Mucosa of rectum (tissue), 2 donors: ENCODE measurements at regions not wholly inside any gene's neighbourhood (a gene's known extent, or its start where the extent isn't known, plus 50 kb on each side); places are given as distances from the start of the nearest gene placed in this dataset.
"Not testable (repeated sequence)": the region's sequence is repeated elsewhere in the genome, so short reads cannot be mapped to it uniquely, and the experiment has no call there.

Experiments
- H3K27ac ChIP-seq, 2 donors: one replicate each; pipeline ENCODE4 v1.7.0; 2013; ENCODE audit warnings: inconsistent platforms in 2 of 2, low read depth in 2 of 2, low read length in 2 of 2
- H3K27me3 ChIP-seq, 2 donors: one replicate each; pipeline ENCODE4 v1.7.0; 2013; ENCODE audit warnings: low read length in 2 of 2; ENCODE audit not compliant: control insufficient read depth in 2 of 2, insufficient read depth in 2 of 2
- H3K36me3 ChIP-seq, 2 donors: one replicate each; pipeline ENCODE4 v1.7.0; 2013; ENCODE audit warnings: low read length in 2 of 2; ENCODE audit not compliant: control insufficient read depth in 2 of 2, insufficient read depth in 2 of 2
- H3K4me1 ChIP-seq, 2 donors: one replicate each; pipeline ENCODE4 v1.7.0; 2013; ENCODE audit warnings: low read length in 2 of 2, mild to moderate bottlenecking in 1 of 2; ENCODE audit not compliant: control insufficient read depth in 2 of 2, insufficient read depth in 2 of 2
- H3K4me3 ChIP-seq, 2 donors: one replicate each; pipeline ENCODE4 v1.7.0; 2013; ENCODE audit warnings: low read length in 2 of 2
- H3K9ac ChIP-seq, 2 donors: one replicate each; pipeline ENCODE4 v1.7.0; 2013; ENCODE audit warnings: low read length in 2 of 2, low read depth in 1 of 2, mild to moderate bottlenecking in 1 of 2
- H3K9me3 ChIP-seq, 2 donors: one replicate each; pipeline ENCODE4 v1.7.0; 2013; ENCODE audit warnings: low read length in 2 of 2; ENCODE audit not compliant: control insufficient read depth in 2 of 2
- donor health status: healthy.
- donor health status: Normal muscosa, but diverticular disease.

DNA sequence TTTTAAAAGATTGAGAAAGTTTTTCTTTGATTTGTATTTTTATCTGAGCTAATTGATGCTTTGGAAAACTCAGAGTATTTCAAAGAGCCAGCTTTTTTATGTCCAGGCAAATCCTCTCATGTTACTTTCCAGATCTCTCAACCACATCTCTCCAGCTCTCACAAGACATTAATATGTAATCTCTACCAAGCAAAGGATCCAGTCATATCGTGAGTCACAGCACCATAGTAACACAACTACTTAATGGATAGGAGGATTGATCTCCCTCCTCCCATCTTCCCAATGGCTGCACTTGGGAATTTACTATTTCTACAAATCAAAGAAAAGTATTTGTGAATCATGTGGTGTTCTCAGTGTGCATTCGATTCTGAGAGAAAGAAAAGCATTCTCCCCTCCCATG, 63.3 kb downstream of the POU4F1 start:
- H3K4me1 ChIP-seq = no peaks in the 10 kb centered on the region
- no peak overlapping the region for H3K4me3 ChIP-seq
- H3K9ac ChIP-seq = no peak overlapping the region
- no peaks in the 10 kb centered on the region for H3K27me3 ChIP-seq
- H3K27ac ChIP-seq = no peak overlapping the region
- no peaks in the 10 kb centered on the region for H3K36me3 ChIP-seq
- H3K9me3 ChIP-seq = no peaks in the 10 kb centered on the region

- H3K4me3 ChIP-seq, H3K9me3 ChIP-seq, H3K27me3 ChIP-seq: not testable (repeated sequence)
These were observed 77.3 kb downstream of the POU4F1 start for GRCh38 chr13:78526044-78526443.

DNA sequence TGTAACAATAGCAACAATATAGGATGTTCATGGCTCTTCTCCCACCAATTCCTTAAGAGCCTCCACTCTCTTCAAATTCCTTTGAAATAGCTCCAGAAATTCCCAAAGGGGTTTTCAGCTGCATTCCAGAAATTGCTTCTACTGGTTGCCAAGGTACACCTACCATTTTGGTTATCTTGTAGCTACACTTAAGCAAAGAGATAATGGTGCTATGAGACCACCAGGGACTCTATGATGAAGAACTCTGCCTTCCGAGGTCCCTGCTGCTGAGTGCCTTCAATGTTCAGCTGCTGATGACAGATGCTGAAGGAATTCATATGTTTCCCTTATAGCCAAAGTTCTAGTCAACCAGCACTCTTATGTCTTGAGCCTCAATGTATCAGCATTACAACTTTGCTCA, 78.4 kb downstream of the POU4F1 start:
- Histone ChIP-seq H3K9ac (no peak overlapping the region), H3K9me3 (no peaks in the 10 kb centered on the region), H3K4me1 (no peaks in the 10 kb centered on the region), H3K27me3 (no peaks in the 10 kb centered on the region), H3K27ac (no peak overlapping the region), H3K36me3 (no peaks in the 10 kb centered on the region), H3K4me3 (no peak overlapping the region)

More at GRCh38 chr13:78526044-78526443, 77.3 kb downstream of the POU4F1 start:
- not testable (repeated sequence) for H3K36me3 ChIP-seq, H3K27ac ChIP-seq, H3K4me1 ChIP-seq, H3K9ac ChIP-seq

DNA sequence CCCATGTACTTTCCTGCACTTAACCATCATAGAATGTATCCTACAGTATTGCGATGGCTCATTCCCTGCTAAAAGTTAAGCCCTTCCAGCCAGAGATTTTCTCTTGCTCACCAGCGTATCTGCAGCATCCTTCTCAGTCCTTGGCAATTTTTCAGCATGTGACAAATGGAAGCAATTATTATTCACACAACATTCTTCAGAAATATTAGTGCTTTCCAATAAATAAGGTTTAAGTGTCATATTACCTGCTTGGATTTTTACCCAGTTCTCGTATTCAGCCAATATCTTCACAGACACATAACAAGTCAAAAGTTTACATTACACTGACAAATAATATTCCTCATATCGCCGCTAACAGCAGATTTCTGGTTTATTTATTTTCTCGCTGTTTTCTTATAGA, 82.3 kb downstream of the POU4F1 start:
- H3K9me3 ChIP-seq = no peaks in the 10 kb centered on the region

DNA sequence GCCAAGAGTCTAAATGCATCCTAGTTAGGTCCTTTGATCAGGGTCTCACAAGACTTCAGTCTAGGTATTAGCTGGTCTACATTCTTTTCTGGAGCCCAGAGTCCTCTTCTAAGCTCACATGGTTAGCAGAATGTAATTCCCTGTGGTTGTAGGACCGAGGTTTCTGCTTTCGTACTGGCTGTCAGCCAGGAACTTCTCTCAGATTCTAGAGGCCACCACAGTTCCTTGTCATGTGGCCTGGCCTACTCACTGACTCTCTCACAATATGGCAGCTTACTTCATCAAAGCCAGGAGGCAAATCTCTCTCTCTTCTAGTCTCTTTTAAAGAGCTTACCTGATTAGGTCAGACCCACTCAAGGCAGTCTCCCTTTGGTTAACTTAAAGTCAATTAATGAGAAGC, 82.9 kb downstream of the POU4F1 start:
- no peaks in the 10 kb centered on the region for H3K9me3 ChIP-seq
- H3K36me3 ChIP-seq = no peaks in the 10 kb centered on the region

More for the DNA sequence above, 82.3 kb downstream of the POU4F1 start:
- H3K36me3 ChIP-seq = no peaks in the 10 kb centered on the region
- no peak overlapping the region for H3K4me3 ChIP-seq
- H3K27ac ChIP-seq = no peak overlapping the region
- H3K4me1 ChIP-seq = no peaks in the 10 kb centered on the region
- H3K9ac ChIP-seq = no peak overlapping the region
- no peaks in the 10 kb centered on the region for H3K27me3 ChIP-seq

DNA sequence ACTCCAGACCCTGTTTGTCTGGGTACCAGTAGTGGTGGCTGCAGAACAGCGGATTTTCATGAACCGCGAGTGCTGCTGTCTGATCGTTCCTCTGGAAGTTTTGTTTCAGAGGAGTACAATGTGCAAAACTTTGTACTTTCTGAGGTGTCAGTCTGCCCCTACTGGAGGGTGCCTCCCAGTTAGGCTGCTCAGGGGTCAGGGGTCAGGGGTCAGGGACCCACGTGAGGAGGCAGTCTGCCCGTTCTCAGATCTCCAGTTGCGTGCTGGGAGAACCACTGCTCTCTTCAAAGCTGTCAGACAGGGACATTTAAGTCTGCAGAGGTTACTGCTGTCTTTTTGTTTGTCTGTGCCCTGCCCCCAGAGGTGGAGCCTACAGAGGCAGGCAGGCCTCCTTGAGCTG, 84.9 kb downstream of the POU4F1 start:
- not testable (repeated sequence) for H3K36me3 ChIP-seq, H3K4me1 ChIP-seq, H3K27me3 ChIP-seq, H3K27ac ChIP-seq, H3K9me3 ChIP-seq, H3K4me3 ChIP-seq, H3K9ac ChIP-seq

More for the DNA sequence above, 82.9 kb downstream of the POU4F1 start:
- Histone ChIP-seq H3K27ac (no peak overlapping the region), H3K9ac (no peak overlapping the region), H3K4me3 (no peak overlapping the region), H3K27me3 (no peaks in the 10 kb centered on the region), H3K4me1 (no peaks in the 10 kb centered on the region)

- no peak overlapping the region for H3K4me3 ChIP-seq
- no peak overlapping the region for H3K27ac ChIP-seq
- H3K9me3 ChIP-seq = no peaks in the 10 kb centered on the region
- H3K9ac ChIP-seq = no peak overlapping the region
- no peaks in the 10 kb centered on the region for H3K4me1 ChIP-seq
- no peaks in the 10 kb centered on the region for H3K27me3 ChIP-seq
- H3K36me3 ChIP-seq = no peaks in the 10 kb centered on the region
These were observed 103.5 kb downstream of the POU4F1 start for GRCh38 chr13:78499802-78500201.

GRCh38 chr13:78497702-78498355, 105.5 kb downstream of the POU4F1 start:
- Histone ChIP-seq H3K9ac (no peak overlapping the region), H3K4me1 (no peaks in the 10 kb centered on the region), H3K36me3 (no peaks in the 10 kb centered on the region), H3K27ac (no peak overlapping the region), H3K4me3 (no peak overlapping the region), H3K9me3 (no peaks in the 10 kb centered on the region), H3K27me3 (no peaks in the 10 kb centered on the region)

DNA sequence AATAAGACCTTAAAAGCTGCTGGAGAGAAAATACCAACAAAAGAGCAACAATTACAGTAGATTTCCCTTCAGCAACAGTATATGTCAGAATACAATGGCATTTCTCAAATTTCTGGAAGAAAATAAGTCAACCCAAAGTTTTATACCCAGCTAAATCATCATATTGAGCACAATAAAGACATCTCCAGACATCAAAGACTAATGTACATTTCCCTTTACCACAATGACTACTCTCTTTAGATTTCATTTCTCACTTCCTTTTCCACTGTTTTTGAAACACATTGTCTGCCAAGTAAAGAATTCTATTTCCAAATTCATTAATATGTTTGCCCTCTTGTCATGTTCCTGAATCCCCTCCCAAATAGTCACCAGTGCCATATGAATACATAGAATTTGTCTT, 111.4 kb downstream of the POU4F1 start:
- Histone ChIP-seq H3K9ac (no peak overlapping the region), H3K27me3 (no peaks in the 10 kb centered on the region), H3K27ac (no peak overlapping the region), H3K4me3 (no peak overlapping the region), H3K9me3 (no peaks in the 10 kb centered on the region), H3K36me3 (no peaks in the 10 kb centered on the region), H3K4me1 (no peaks in the 10 kb centered on the region)

DNA sequence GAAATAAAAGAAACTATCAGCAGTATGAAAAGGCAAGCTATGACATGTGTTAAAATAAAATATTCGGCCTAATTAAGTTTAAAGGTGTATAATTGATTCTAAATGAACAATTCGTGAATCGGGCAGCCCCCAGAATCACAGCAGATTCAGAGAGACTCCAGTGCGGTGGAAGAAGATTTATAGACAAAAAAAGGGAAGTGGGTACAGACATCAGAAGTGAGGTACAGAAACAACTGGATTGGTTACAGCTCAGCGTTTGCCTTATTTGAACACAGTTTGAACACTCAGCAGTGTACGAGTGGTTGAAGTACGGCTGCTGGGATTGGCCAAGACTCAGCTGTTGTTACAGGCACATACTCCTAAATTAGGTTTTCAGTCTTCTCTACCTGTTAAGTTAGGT, 113.1 kb downstream of the POU4F1 start:
- not testable (repeated sequence) for H3K27me3 ChIP-seq, H3K4me3 ChIP-seq, H3K36me3 ChIP-seq, H3K4me1 ChIP-seq, H3K27ac ChIP-seq, H3K9me3 ChIP-seq, H3K9ac ChIP-seq

- H3K4me3 ChIP-seq = no peak overlapping the region
- no peaks in the 10 kb centered on the region for H3K4me1 ChIP-seq
- no peak overlapping the region for H3K27ac ChIP-seq
- H3K27me3 ChIP-seq = no peaks in the 10 kb centered on the region
- no peak overlapping the region for H3K9ac ChIP-seq
- H3K9me3 ChIP-seq = no peaks in the 10 kb centered on the region
- H3K36me3 ChIP-seq = no peaks in the 10 kb centered on the region
These were observed 115.6 kb downstream of the POU4F1 start for GRCh38 chr13:78487707-78488106.
